Posterior vena cava (tissue), 2 donors: ENCODE measurements at regions not wholly inside any gene's neighbourhood (a gene's known extent, or its start where the extent isn't known, plus 50 kb on each side); places are given as distances from the start of the nearest gene placed in this dataset.
"Not testable (repeated sequence)": the region's sequence is repeated elsewhere in the genome, so short reads cannot be mapped to it uniquely, and the experiment has no call there.

Source experiments
- DNase-seq: peaks from one replicate; pipeline ENCODE4 v3.0.0-alpha.2; 2020; ENCODE audit warnings: low spot score
- intact Hi-C, 2 donors: fragments of 100-400 bp; cut with DNase I; formaldehyde crosslinking; loops; one replicate each; pipeline versions ENCODE4 v1.14.1 to v1.14.2; 2022 to 2023
- donor health status: DM: yes; HTN: yes; CAD: no.
- donor health status: DM: yes; HTN: yes; CAD: no.

DNA sequence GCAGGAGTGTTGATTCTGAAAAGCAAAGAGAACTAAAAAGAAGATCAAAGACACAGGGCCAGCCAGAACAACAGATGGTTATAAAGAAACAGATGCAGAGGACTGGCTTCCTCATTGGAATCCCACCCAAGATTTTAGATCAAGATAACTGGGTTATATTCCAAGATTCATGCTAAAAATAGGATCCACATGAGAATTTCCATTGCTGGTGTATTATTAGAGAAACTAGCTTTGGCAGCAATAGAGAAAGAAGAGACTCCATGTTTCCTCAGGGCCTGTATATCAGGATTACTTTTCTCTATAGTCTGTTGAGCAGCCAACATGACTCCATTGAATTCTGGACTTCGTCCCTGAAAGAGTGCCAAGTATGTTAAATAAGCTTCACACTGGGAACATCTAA is 367.3 kb downstream of the TUSC1 start:
- DNase-seq: no peak
- intact Hi-C loops: no loop called here

- intact Hi-C loops: loop anchor here in 1 of 2 donors (10.0 kb wide), 1 partner anchor 746 kb away; no protein-coding TSS in a partner anchor
- no peak for DNase-seq
Measured at GRCh38 chr9:25308549-25308948, 369.7 kb downstream of the TUSC1 start.

DNA sequence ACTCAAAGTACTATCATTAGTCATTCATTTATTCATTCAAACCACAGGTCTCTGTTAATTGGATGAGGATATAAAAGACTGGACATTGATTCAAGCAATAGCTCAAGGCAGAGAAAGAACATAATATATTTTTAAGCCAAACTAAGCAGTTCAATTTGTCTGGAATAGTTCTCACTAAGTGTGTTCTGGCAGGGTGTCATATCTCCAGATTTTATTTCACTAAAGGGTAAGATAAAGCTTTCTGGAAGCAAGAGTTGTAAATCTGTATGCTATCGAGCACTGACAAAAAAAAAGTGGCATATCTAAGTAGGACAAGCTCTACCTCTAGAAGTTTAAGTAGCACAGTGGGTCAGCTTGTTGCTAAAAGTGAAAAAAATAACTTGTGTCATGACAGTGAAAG is 375.6 kb downstream of the TUSC1 start:
- intact Hi-C loops: loop anchor here in 1 of 2 donors (10.0 kb wide), 1 partner anchor 752 kb away; no protein-coding TSS in a partner anchor
- DNase-seq: no peak

GRCh38 chr9:25288195-25288594 is 390.0 kb downstream of the TUSC1 start:
- intact Hi-C loops, DNase-seq: not testable (repeated sequence)

- DNase-seq: no peak
- intact Hi-C loops: no loop called here
Measured at GRCh38 chr9:25284365-25284764, 393.9 kb downstream of the TUSC1 start.

DNA sequence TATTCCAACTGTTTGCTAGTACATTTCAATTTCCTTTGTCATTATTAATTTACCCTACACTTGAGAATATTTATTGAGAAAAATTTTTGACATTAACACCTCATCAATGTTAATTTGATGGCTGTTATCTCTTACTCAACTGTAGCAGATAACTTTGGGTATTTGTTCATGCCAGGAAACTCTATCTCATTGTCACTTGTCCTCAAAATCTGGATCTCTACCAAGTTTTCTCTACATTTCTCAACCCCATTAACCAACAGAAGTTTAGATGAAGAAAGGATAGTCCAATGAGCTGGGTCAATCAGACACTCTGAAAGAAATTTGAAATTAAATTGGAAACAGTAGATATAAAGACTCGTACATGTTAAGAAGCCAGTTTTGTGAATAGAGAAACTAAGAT is 395.3 kb downstream of the TUSC1 start:
- intact Hi-C loops: no loop called here
- no peak for DNase-seq

GRCh38 chr9:25261445-25261844 is 416.8 kb downstream of the TUSC1 start:
- intact Hi-C loops: no loop called here
- no peak for DNase-seq

DNA sequence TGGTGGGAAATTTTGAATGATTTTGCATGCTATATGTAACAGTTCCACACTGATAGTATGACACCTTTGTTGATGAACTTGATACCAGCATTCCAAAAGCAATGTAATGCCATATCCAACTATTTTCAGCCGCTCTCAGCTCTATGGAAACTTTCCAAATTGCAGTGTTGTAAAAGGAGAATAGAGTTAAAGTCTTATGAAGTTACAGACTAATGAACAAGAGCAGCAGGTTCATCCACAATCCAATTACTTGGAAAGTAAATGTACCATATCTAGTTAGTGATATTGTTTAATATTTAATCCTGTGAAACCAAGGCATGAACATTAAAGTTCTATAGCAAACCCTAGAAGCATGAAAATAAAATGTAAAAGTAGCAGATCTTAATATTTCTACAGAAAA is 418.2 kb downstream of the TUSC1 start:
- intact Hi-C loops: no loop called here

DNA sequence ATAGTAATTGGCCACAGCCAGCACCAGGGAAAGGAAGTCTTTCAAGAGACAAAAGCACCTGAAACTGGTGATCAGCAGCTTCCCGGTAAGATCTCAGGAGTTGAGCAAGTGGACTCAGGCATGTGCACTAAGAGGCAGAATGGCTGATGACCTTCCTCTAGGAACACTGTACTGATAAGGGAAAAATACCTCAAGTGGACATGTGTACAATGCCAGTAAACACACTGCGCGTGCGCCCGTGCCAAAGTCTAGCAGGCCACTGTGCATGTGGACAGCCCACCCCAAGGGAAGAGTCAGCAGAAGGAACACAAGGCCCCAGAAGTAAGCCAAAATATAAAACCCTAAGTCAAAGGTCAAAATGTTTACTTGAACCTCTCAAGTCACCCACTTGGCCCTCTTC is 423.0 kb downstream of the TUSC1 start:
- no peak for DNase-seq
- intact Hi-C loops: no loop called here

More for the DNA sequence above, 418.2 kb downstream of the TUSC1 start:
- no peak for DNase-seq

DNA sequence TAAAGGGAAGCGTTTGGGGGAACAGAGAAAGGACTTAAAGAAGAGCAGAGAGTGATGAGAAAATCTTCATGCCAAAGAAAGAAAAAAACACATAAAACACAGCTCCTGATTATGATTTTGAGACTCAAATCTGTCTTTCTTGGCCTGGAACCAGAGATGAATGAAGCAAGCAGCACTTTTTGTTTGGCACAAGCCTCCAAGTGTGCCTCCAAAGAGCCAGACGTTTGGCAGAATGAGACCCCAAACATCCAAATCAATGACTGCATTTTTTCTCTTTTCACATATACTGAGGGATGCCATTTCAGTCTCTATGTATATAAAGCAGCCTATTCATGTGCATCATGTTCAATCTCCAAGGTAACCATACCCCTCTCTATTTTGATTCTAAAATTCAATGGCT is 424.2 kb downstream of the TUSC1 start:
- DNase-seq: no peak
- intact Hi-C loops: no loop called here

- intact Hi-C loops: no loop called here
- DNase-seq: no peak
Measured at GRCh38 chr9:25241421-25241820, 436.8 kb downstream of the TUSC1 start.

DNA sequence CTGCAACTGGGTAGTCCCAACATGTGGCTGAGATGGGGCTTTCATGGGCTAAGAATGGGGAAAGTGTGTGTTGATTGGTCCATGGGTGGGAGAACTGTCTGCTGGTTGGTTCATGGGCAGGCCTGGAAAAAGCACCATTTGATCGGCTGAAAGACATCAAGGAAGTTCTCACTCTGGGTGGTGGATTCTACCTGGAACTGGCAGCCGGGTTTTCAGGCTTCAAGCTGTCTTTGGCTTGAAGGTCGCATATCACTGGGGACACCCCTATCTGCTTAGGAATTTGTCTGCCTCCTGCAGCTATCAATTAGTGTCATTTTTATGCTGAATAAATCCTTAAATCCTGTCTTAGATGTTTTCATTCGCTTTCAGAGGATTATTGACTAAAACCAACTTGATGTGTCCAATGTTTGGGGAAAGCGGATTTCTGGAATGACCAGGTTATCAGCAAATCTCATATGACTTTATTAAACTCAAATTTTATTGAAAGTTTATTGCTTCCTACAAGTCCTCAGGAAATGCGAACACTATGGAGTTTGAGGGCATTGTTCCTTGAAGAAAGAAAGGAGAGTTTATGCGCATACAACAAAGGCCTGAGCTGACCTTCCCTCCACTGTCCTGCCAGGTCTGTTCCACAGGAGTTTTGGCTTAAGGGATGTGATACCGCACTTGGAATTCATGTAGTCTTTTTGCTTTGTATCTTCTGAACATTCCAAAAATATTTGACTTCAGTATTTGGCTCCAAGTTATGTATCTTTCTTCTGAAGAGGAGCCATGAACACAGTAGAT is 451.1 kb downstream of the TUSC1 start:
- intact Hi-C loops: no loop called here

GRCh38 chr9:25225938-25226760 is 452.1 kb downstream of the TUSC1 start:
- DNase-seq: no peak
- intact Hi-C loops: no loop called here

More for the DNA sequence above, 451.1 kb downstream of the TUSC1 start:
- DNase-seq: no peak

DNA sequence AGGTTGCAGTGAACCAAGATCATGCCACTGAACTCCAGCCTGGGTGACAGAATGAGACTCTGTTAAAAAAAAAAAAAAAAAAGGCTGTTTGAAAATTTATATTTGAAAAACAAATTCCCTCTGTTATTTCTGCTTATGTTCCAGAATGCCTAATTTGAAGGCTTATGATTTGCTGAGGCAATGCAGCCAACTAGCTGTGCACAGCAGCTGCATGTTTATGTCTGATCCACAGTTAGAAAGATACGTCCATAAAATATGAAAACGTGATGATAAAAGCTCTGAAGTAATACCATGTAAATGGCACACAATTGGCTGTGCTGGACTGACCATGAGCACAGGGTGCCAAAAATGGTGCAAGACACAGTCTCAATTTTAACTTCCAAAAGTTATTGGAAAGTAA is 453.2 kb downstream of the TUSC1 start:
- intact Hi-C loops: no loop called here
- DNase-seq: no peak

GRCh38 chr9:25224309-25224708 is 453.9 kb downstream of the TUSC1 start:
- DNase-seq: no peak
- intact Hi-C loops: no loop called here

DNA sequence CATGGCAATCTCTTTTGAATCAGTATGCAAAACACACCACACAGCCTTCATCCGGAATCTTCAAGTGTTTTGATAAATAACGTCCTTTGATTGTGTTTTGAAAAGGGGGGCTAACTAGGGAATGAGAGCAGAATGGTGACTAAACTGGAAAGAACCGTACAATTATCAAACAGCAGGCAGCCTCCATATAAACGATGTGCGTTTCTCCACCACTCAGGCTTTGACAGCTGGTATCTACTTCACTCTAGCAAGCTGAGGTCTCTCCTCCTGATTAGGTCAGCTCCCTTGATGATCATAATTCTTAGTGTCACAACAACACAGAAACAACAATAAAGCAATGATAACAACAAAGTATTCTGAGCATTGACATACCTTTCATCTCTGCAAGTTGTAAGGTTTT is 465.9 kb downstream of the TUSC1 start:
- no peak for DNase-seq
- intact Hi-C loops: no loop called here

GRCh38 chr9:25207402-25208195 is 470.6 kb downstream of the TUSC1 start:
- DNase-seq: no peak
- intact Hi-C loops: no loop called here

DNA sequence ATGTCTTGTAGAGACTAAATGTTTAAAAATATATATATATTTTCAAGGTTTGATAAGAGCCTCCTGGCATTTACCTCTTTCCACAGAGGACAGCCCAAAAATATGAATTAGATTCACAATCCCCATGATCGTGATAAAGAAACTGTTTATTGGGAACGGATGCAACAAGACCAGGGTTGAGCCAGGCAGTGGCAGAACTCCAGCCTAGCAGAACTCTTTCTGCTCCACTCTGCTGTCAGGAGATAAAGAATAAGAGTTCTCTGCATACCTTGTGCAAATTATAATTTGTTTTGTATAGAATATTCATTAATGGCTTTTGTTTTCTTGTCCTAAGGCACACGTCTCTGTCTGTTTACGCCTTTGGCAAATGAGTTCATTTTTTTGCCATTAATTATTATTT is 472.2 kb downstream of the TUSC1 start:
- no peak for DNase-seq
- intact Hi-C loops: no loop called here

GRCh38 chr9:25205285-25205684 is 473.0 kb downstream of the TUSC1 start:
- intact Hi-C loops: no loop called here
- DNase-seq: no peak

- DNase-seq: no peak
- intact Hi-C loops: no loop called here
Measured at GRCh38 chr9:25177858-25178257, 500.4 kb downstream of the TUSC1 start.
